ENCODE measurements at regions not wholly inside any gene's neighbourhood (a gene's known extent, or its start where the extent isn't known, plus 50 kb on each side); places are given as distances from the start of the nearest gene placed in this dataset.

GRCh38 chr6:153476243-153476642, 345.2 kb upstream of the RGS17 start:
- Histone ChIP-seq H3K9ac (ENCODE audit: extremely low read depth, insufficient read length, low read length) (no peak overlapping the region), H2BK5ac (ENCODE audit: insufficient read length, low read length) (no peak overlapping the region), H4K20me1 (ENCODE audit: control insufficient read depth, insufficient read depth, insufficient read length) (no peaks in the 10 kb centered on the region), H4K8ac (replicated peaks; ENCODE audit: insufficient read length, low read depth, low read length) (no peak overlapping the region), H2AFZ (ENCODE audit: low read length) (no peak overlapping the region), H3K27me3 (ENCODE audit: insufficient read depth, low read length) (no peaks in the 10 kb centered on the region), H3T11ph (ENCODE audit: low read length) (no peak overlapping the region), H2BK12ac (ENCODE audit: insufficient read length, low read depth, low read length) (no peak overlapping the region), H3K56ac (ENCODE audit: insufficient read length, low read depth, low read length) (no peak overlapping the region), H3K79me2 (ENCODE audit: insufficient read depth, low read length) (no peaks in the 10 kb centered on the region), H3K79me1 (ENCODE audit: insufficient read depth, low read depth, low read length, poor library complexity, severe bottlenecking) (no peaks in the 10 kb centered on the region), H3K18ac (ENCODE audit: insufficient read length, low read depth, low read length) (no peak overlapping the region), H3K4me1 (ENCODE audit: insufficient read depth, low read length) (no peaks in the 10 kb centered on the region), H2BK15ac (ENCODE audit: low read depth, low read length) (no peak overlapping the region), H3K4ac (ENCODE audit: low read depth, low read length) (no peak overlapping the region), H3K23ac (ENCODE audit: insufficient read length, low read depth, low read length) (no peak overlapping the region), H4K5ac (ENCODE audit: insufficient read length, low read depth, low read length) (no peak overlapping the region), H3K23me2 (ENCODE audit: insufficient read length, low read depth, low read length, poor library complexity, severe bottlenecking) (no peaks in the 10 kb centered on the region), H3K14ac (ENCODE audit: insufficient read depth, low read length) (no peak overlapping the region), H2AK5ac (ENCODE audit: insufficient read length, low read length) (no peak overlapping the region), H3K4me2 (ENCODE audit: insufficient read depth, insufficient read length, low read length) (no peak overlapping the region), H4K91ac (ENCODE audit: insufficient read length, low read depth, low read length) (no peak overlapping the region), H2BK20ac (ENCODE audit: low read depth, low read length, poor library complexity, severe bottlenecking) (no peak overlapping the region), H3K27ac (ENCODE audit: insufficient read length, low read depth, low read length) (no peak overlapping the region), H3K9me3 (ENCODE audit: control insufficient read depth, low read depth, low read length) (no peaks in the 10 kb centered on the region), H2BK120ac (ENCODE audit: low read depth, low read length, poor library complexity, severe bottlenecking) (no peak overlapping the region)
- Mint-ChIP-seq H3K27ac (no peak overlapping the region), H3K27me3 (ENCODE audit: low read depth) (no peaks in the 10 kb centered on the region), H3K4me3 (no peak overlapping the region), H3K36me3 (ENCODE audit: insufficient read depth in 1 of 3, low read depth in 3 of 3) (no peaks in the 10 kb centered on the region), H3K9me3 (no peaks in the 10 kb centered on the region), H3K4me1 (no peaks in the 10 kb centered on the region)
- no peak for DNase-seq
- no CpG with 5 or more reads among the region's 6 CpGs for WGBS (ENCODE audit: extremely low coverage, insufficient read length, low lambda C conversion rate)
- TF ChIP-seq CTCF (conservative IDR thresholded peaks at IDR 0.05): no peak
